K562 (cell line): ENCODE measurements at regions not wholly inside any gene's neighbourhood (a gene's known extent, or its start where the extent isn't known, plus 50 kb on each side); places are given as distances from the start of the nearest gene placed in this dataset.

Source experiments
- ARID1B ChIP-seq: fragments of 450-650 bp; IDR thresholded peaks from 2 replicates; pipeline ENCODE4 v1.6.1; 2016; ENCODE audit warnings: antibody characterized with exemption, mild to moderate bottlenecking, inconsistent platforms
- BDP1 ChIP-seq: IDR thresholded peaks from 3 replicates; pipeline ENCODE4 v1.6.1; 2011; ENCODE audit not compliant: insufficient read length, insufficient read depth
- DMBX1 ChIP-seq: fragments of 250-450 bp; sonication (Bioruptor Pico); IDR thresholded peaks from 2 replicates; pipeline ENCODE4 v1.8.0; 2022; ENCODE audit warnings: inconsistent platforms, mild to moderate bottlenecking, moderate library complexity, borderline replicate concordance
- DPF2 ChIP-seq: fragments of 450-650 bp; IDR thresholded peaks from 2 replicates; pipeline ENCODE4 v1.6.1; 2016
- FOXK2 ChIP-seq, 2 experiments: fragments of 450-650 bp; IDR thresholded peaks in 1 of 2; conservative IDR thresholded peaks in 1 of 2; 2 replicates each; pipeline ENCODE4 v1.6.1; 2016; ENCODE audit warnings: low read depth in 2 of 2, mild to moderate bottlenecking in 1 of 2
- KDM2B ChIP-seq: fragments of 250-450 bp; sonication (Bioruptor Pico); IDR thresholded peaks from 2 replicates; pipeline ENCODE4 v1.8.0; 2021; ENCODE audit warnings: mild to moderate bottlenecking, moderate library complexity
- KLF6 ChIP-seq: fragments of 250-450 bp; sonication (Bioruptor Pico); IDR thresholded peaks from 2 replicates; pipeline ENCODE4 v1.4.0; 2020; ENCODE audit warnings: mild to moderate bottlenecking, moderate library complexity, borderline replicate concordance
- MEIS2 ChIP-seq: fragments of 450-650 bp; IDR thresholded peaks from 2 replicates; pipeline ENCODE4 v1.6.1; 2014; ENCODE audit warnings: mild to moderate bottlenecking; ENCODE audit not compliant: partially characterized antibody
- NR2C1 ChIP-seq, 2 experiments: fragments of 450-650 bp; IDR thresholded peaks; 2 replicates each; pipeline ENCODE4 v1.6.1; 2017; ENCODE audit warnings: mild to moderate bottlenecking in 2 of 2, antibody characterized with exemption in 1 of 2, inconsistent platforms in 1 of 2, missing compliant biosample characterization in 1 of 2, missing genetic modification characterization in 1 of 2
- NR2C2 ChIP-seq, 2 experiments: fragments of 200-800 bp in 1 of 2; sonication (Bioruptor generic) in 1 of 2; sonication (generic) in 1 of 2; formaldehyde crosslinking in 1 of 2; IDR thresholded peaks; 2 replicates each; pipeline versions ENCODE4 v1.6.1 to v1.8.0; 2016 to 2022; ENCODE audit warnings: mild to moderate bottlenecking in 1 of 2, missing compliant biosample characterization in 1 of 2, missing genetic modification characterization in 1 of 2, missing genetic modification reagents in 1 of 2
- PHTF2 ChIP-seq: fragments of 250-450 bp; sonication (Bioruptor Pico); IDR thresholded peaks from 2 replicates; pipeline ENCODE4 v1.5.0; 2021; ENCODE audit warnings: mild to moderate bottlenecking
- POLR2B ChIP-seq: fragments of 450-650 bp; IDR thresholded peaks from 2 replicates; pipeline ENCODE4 v1.6.1; 2018; ENCODE audit warnings: low read depth; ENCODE audit not compliant: partially characterized antibody
- PRDM10 ChIP-seq: fragments of 450-650 bp; IDR thresholded peaks from 2 replicates; pipeline ENCODE4 v1.6.1; 2018; ENCODE audit not compliant: partially characterized antibody
- RBM39 ChIP-seq: fragments of 200-400 bp; formaldehyde crosslinking; optimal IDR thresholded peaks from 2 replicates; pipeline ENCODE3; 2018; ENCODE audit warnings: low read depth, low read length
- SMAD4 ChIP-seq: fragments of 250-450 bp; sonication (Bioruptor Pico); conservative IDR thresholded peaks from 2 replicates; pipeline ENCODE4 v1.8.0; 2021; ENCODE audit warnings: inconsistent platforms, mild to moderate bottlenecking, moderate library complexity
- SMARCA4 ChIP-seq: fragments of 450-650 bp; IDR thresholded peaks from 2 replicates; pipeline ENCODE4 v1.6.1; 2016
- STAT5A ChIP-seq: IDR thresholded peaks from 2 replicates; pipeline ENCODE4 v1.6.1; 2012; ENCODE audit warnings: low read length, inconsistent platforms, borderline replicate concordance
- TEAD4 ChIP-seq, 2 experiments: sonication (generic) in 1 of 2; formaldehyde crosslinking in 1 of 2; IDR thresholded peaks; 2 replicates each; pipeline versions ENCODE4 v1.6.1 to v1.8.0; 2012 to 2022; ENCODE audit warnings: borderline replicate concordance in 1 of 2, inconsistent platforms in 1 of 2, low read length in 1 of 2, mild to moderate bottlenecking in 1 of 2, missing genetic modification reagents in 1 of 2
- TRIM24 ChIP-seq, 2 experiments: fragments of 450-650 bp; IDR thresholded peaks; 2 replicates each; pipeline ENCODE4 v1.6.1; 2016
- ZNF175 ChIP-seq: fragments of 200-800 bp; sonication (Bioruptor generic); IDR thresholded peaks from 2 replicates; pipeline ENCODE4 v1.6.1; 2016; ENCODE audit warnings: low read depth, mild to moderate bottlenecking, missing genetic modification characterization, missing compliant biosample characterization
- ZNF695 ChIP-seq: fragments of 450-650 bp; formaldehyde crosslinking; IDR thresholded peaks from 2 replicates; pipeline ENCODE4 v1.4.0; 2020; ENCODE audit warnings: mild to moderate bottlenecking, moderate library complexity
- TF ChIP-seq, protein P1 (sequence below), 3 experiments: fragments of 200-800 bp in 1 of 3; fragments of 250-450 bp in 1 of 3; fragments of 450-650 bp in 1 of 3; sonication (Bioruptor Pico) in 1 of 3; sonication (Bioruptor generic) in 1 of 3; formaldehyde crosslinking in 1 of 3; IDR thresholded peaks; 2 replicates each; pipeline versions ENCODE4 v1.6.1 to v1.8.0; 2016 to 2022; ENCODE audit warnings: mild to moderate bottlenecking in 2 of 3, missing genetic modification characterization in 2 of 3, missing compliant biosample characterization in 1 of 3, moderate library complexity in 1 of 3

- TF ChIP-seq, protein P1, sequence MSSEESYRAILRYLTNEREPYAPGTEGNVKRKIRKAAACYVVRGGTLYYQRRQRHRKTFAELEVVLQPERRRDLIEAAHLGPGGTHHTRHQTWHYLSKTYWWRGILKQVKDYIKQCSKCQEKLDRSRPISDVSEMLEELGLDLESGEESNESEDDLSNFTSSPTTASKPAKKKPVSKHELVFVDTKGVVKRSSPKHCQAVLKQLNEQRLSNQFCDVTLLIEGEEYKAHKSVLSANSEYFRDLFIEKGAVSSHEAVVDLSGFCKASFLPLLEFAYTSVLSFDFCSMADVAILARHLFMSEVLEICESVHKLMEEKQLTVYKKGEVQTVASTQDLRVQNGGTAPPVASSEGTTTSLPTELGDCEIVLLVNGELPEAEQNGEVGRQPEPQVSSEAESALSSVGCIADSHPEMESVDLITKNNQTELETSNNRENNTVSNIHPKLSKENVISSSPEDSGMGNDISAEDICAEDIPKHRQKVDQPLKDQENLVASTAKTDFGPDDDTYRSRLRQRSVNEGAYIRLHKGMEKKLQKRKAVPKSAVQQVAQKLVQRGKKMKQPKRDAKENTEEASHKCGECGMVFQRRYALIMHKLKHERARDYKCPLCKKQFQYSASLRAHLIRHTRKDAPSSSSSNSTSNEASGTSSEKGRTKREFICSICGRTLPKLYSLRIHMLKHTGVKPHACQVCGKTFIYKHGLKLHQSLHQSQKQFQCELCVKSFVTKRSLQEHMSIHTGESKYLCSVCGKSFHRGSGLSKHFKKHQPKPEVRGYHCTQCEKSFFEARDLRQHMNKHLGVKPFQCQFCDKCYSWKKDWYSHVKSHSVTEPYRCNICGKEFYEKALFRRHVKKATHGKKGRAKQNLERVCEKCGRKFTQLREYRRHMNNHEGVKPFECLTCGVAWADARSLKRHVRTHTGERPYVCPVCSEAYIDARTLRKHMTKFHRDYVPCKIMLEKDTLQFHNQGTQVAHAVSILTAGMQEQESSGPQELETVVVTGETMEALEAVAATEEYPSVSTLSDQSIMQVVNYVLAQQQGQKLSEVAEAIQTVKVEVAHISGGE (CRISPR knock-in tag; IDR thresholded peaks at IDR 0.05), result no peak
- TF ChIP-seq ZNF175 (CRISPR knock-in tag) (no peak), NR2C2 (CRISPR knock-in tag; IDR thresholded peaks at IDR 0.05) (no peak), NR2C2 (tag; IDR thresholded peaks at IDR 0.05) (peak; percentile 55), POLR2B (no peak), MEIS2 (peak; percentile 55), SMARCA4 (0 out of 2 replicates have a peak, but pooled peaks have one; percentile 16), DPF2 (0 out of 2 replicates have a peak, but pooled peaks have one; percentile 23), KLF6 (CRISPR knock-in tag) (peak; percentile 58; the same call in 1 of the 2 replicates), STAT5A (no peak), TRIM24 (IDR thresholded peaks at IDR 0.05) (peak in 1 of 2 experiments; percentile 32; a peak in 1 of 4 replicates), ARID1B (0 out of 2 replicates have a peak, but pooled peaks have one; percentile 28), DMBX1 (CRISPR knock-in tag) (peak; percentile 81), PHTF2 (CRISPR knock-in tag) (no peak), TEAD4 (IDR thresholded peaks at IDR 0.05; ENCODE audit: low read length) (peak; percentile 26; the same call in 1 of the 2 replicates), TEAD4 (CRISPR knock-in tag; IDR thresholded peaks at IDR 0.05; ENCODE audit: borderline replicate concordance) (no peak), SMAD4 (peak; percentile 71), PRDM10 (peak; percentile 47), NR2C1 (IDR thresholded peaks at IDR 0.05) (peak; percentile 78), NR2C1 (tag; IDR thresholded peaks at IDR 0.05) (peak; percentile 82), RBM39 (no peak), KDM2B (CRISPR knock-in tag) (no peak), FOXK2 (conservative IDR thresholded peaks at IDR 0.05 in 1 of 2, IDR thresholded peaks at IDR 0.05 in 1 of 2; ENCODE audit: low read depth in 2 of 2) (no peak), BDP1 (no peak), ZNF695 (CRISPR knock-in tag) (no peak)
Observed at GRCh38 chr21:35481005-35481404, 431.9 kb upstream of the RUNX1 start (continued).
